H9 (cell line): ENCODE measurements at regions not wholly inside any gene's neighbourhood (a gene's known extent, or its start where the extent isn't known, plus 50 kb on each side); places are given as distances from the start of the nearest gene placed in this dataset.

Source experiments
- DNase-seq: peaks from one replicate; pipeline ENCODE4 v3.0.0-alpha.2; 2017
- H2AFZ ChIP-seq: one replicate; pipeline ENCODE4 v1.6.1; 2013; ENCODE audit warnings: mild to moderate bottlenecking, low read length, control low read depth, moderate library complexity
- H2AK5ac ChIP-seq: 2 replicates; pipeline ENCODE4 v1.6.1; 2013; ENCODE audit warnings: low read length, control low read depth, mixed read lengths; ENCODE audit not compliant: insufficient read length
- H2BK120ac ChIP-seq: one replicate; pipeline ENCODE4 v1.6.1; 2013; ENCODE audit warnings: low read depth, mild to moderate bottlenecking, low read length, control low read depth, inconsistent platforms; ENCODE audit not compliant: poor library complexity, severe bottlenecking
- H2BK12ac ChIP-seq: 2 replicates; pipeline ENCODE4 v1.6.1; 2013; ENCODE audit warnings: low read length, control low read depth, mixed read lengths, low read depth; ENCODE audit not compliant: insufficient read length
- H2BK15ac ChIP-seq: 2 replicates; pipeline ENCODE4 v1.6.1; 2013; ENCODE audit warnings: low read depth, low read length, control low read depth
- H2BK20ac ChIP-seq: one replicate; pipeline ENCODE4 v1.6.1; 2013; ENCODE audit warnings: low read depth, mild to moderate bottlenecking, low read length, control low read depth, inconsistent platforms; ENCODE audit not compliant: poor library complexity, severe bottlenecking
- H2BK5ac ChIP-seq: 2 replicates; pipeline ENCODE4 v1.6.1; 2013; ENCODE audit warnings: low read length, control low read depth, mixed read lengths; ENCODE audit not compliant: insufficient read length
- H3K14ac ChIP-seq: 2 replicates; pipeline ENCODE4 v1.6.1; 2013; ENCODE audit warnings: low read length, control low read depth; ENCODE audit not compliant: insufficient read depth
- H3K18ac ChIP-seq: 2 replicates; pipeline ENCODE4 v1.6.1; 2013; ENCODE audit warnings: low read depth, mild to moderate bottlenecking, mixed read lengths, low read length, control low read depth; ENCODE audit not compliant: insufficient read length
- H3K23ac ChIP-seq: 2 replicates; pipeline ENCODE4 v1.6.1; 2013; ENCODE audit warnings: low read length, control low read depth, mixed read lengths, low read depth; ENCODE audit not compliant: insufficient read length
- H3K23me2 ChIP-seq: 2 replicates; pipeline ENCODE4 v1.6.1; 2013; ENCODE audit warnings: low read depth, mild to moderate bottlenecking, mixed read lengths, low read length, control low read depth; ENCODE audit not compliant: insufficient read length, poor library complexity, severe bottlenecking
- H3K27ac ChIP-seq: 2 replicates; pipeline ENCODE4 v1.5.1; 2013; ENCODE audit warnings: low read length, control low read depth, mixed read lengths, low read depth; ENCODE audit not compliant: insufficient read length
- H3K27me3 ChIP-seq: 2 replicates; pipeline ENCODE4 v1.6.1; 2013; ENCODE audit warnings: low read length, control low read depth, inconsistent platforms; ENCODE audit not compliant: insufficient read depth
- H3K4ac ChIP-seq: 2 replicates; pipeline ENCODE4 v1.6.1; 2013; ENCODE audit warnings: low read depth, mild to moderate bottlenecking, control low read depth, inconsistent platforms, low read length, moderate library complexity
- H3K4me1 ChIP-seq: 2 replicates; pipeline ENCODE4 v1.6.1; 2013; ENCODE audit warnings: low read length, control low read depth, inconsistent platforms; ENCODE audit not compliant: insufficient read depth
- H3K4me2 ChIP-seq: 2 replicates; pipeline ENCODE4 v1.6.1; 2013; ENCODE audit warnings: low read length, control low read depth, mixed read lengths; ENCODE audit not compliant: insufficient read length, insufficient read depth
- H3K56ac ChIP-seq: 2 replicates; pipeline ENCODE4 v1.6.1; 2013; ENCODE audit warnings: low read depth, mild to moderate bottlenecking, mixed read lengths, low read length, control low read depth; ENCODE audit not compliant: insufficient read length
- H3K79me1 ChIP-seq: 2 replicates; pipeline ENCODE4 v1.6.1; 2013; ENCODE audit warnings: low read depth, mild to moderate bottlenecking, moderate library complexity, low read length, control low read depth, inconsistent platforms; ENCODE audit not compliant: insufficient read depth, poor library complexity, severe bottlenecking
- H3K79me2 ChIP-seq: 2 replicates; pipeline ENCODE4 v1.6.1; 2013; ENCODE audit warnings: low read length, control low read depth, inconsistent platforms; ENCODE audit not compliant: insufficient read depth
- H3K9ac ChIP-seq: 2 replicates; pipeline ENCODE4 v1.6.1; 2013; ENCODE audit warnings: low read length, control low read depth, mixed read lengths; ENCODE audit not compliant: insufficient read length; ENCODE audit errors: extremely low read depth
- H3K9me3 ChIP-seq: one replicate; pipeline ENCODE4 v1.6.1; 2013; ENCODE audit warnings: low read depth, low read length, inconsistent platforms; ENCODE audit not compliant: control insufficient read depth
- H3T11ph ChIP-seq: one replicate; pipeline ENCODE4 v1.6.1; 2013; ENCODE audit warnings: mild to moderate bottlenecking, low read length, control low read depth, inconsistent platforms
- H4K20me1 ChIP-seq: one replicate; pipeline ENCODE4 v1.6.1; 2013; ENCODE audit not compliant: control insufficient read depth, insufficient read length, insufficient read depth
- H4K5ac ChIP-seq: 2 replicates; pipeline ENCODE4 v1.6.1; 2013; ENCODE audit warnings: low read depth, mild to moderate bottlenecking, mixed read lengths, low read length, control low read depth; ENCODE audit not compliant: insufficient read length
- H4K8ac ChIP-seq: replicated peaks from 2 replicates; pipeline ENCODE4 v1.6.1; 2013; ENCODE audit warnings: low read length, control low read depth, mixed read lengths, low read depth; ENCODE audit not compliant: insufficient read length
- H4K91ac ChIP-seq: 2 replicates; pipeline ENCODE4 v1.6.1; 2013; ENCODE audit warnings: low read depth, mild to moderate bottlenecking, moderate library complexity, mixed read lengths, low read length, control low read depth; ENCODE audit not compliant: insufficient read length
- H3K27ac Mint-ChIP-seq, 3 experiments: 2 replicates in 2 of 3; 3 replicates in 1 of 3; pipeline ENCODE4 v1.8.0; 2020 to 2021; ENCODE audit warnings: mixed read lengths in 3 of 3, mild to moderate bottlenecking in 1 of 3, moderate library complexity in 1 of 3
- H3K27me3 Mint-ChIP-seq: 2 replicates; pipeline ENCODE4 v1.8.0; 2021; ENCODE audit warnings: low read depth, mild to moderate bottlenecking, moderate library complexity, mixed read lengths
- H3K36me3 Mint-ChIP-seq, 3 experiments: 2 replicates in 2 of 3; 3 replicates in 1 of 3; pipeline ENCODE4 v1.8.0; 2020 to 2021; ENCODE audit warnings: low read depth in 3 of 3, mixed read lengths in 3 of 3; ENCODE audit not compliant: insufficient read depth in 1 of 3
- H3K4me1 Mint-ChIP-seq, 2 experiments: 2 replicates each; pipeline ENCODE4 v1.8.0; 2020; ENCODE audit warnings: mixed read lengths in 2 of 2
- H3K4me3 Mint-ChIP-seq, 2 experiments: 2 replicates in 1 of 2; 3 replicates in 1 of 2; pipeline ENCODE4 v1.8.0; 2020 to 2021; ENCODE audit warnings: mild to moderate bottlenecking in 2 of 2, mixed read lengths in 2 of 2, moderate library complexity in 1 of 2
- H3K9me3 Mint-ChIP-seq, 2 experiments: 2 replicates in 1 of 2; 3 replicates in 1 of 2; pipeline ENCODE4 v1.8.0; 2020; ENCODE audit warnings: mild to moderate bottlenecking in 2 of 2, mixed read lengths in 2 of 2, moderate library complexity in 1 of 2
- WGBS: extraction: QIAGEN DNeasy Blood & Tissue Kit; methylation state at CpG from one replicate; pipeline ENCODE4 v1.1.7; 2013; ENCODE audit warnings: missing lambda C conversion rate, low lambda C conversion rate, mixed read lengths; ENCODE audit not compliant: insufficient read length; ENCODE audit errors: extremely low coverage; 5-methylcytosine and 5-hydroxymethylcytosine counted together
- TF ChIP-seq, protein P1 (sequence below): fragments of 200-600 bp; sonication (generic); conservative IDR thresholded peaks from 3 replicates; pipeline ENCODE4 v1.8.0; 2021; ENCODE audit warnings: antibody characterized with exemption, mild to moderate bottlenecking

GRCh38 chr14:51353901-51354300, 113.9 kb downstream of the TMX1 start:
- Mint-ChIP-seq H3K9me3 (no peaks in the 10 kb centered on the region), H3K4me1 (peaks cover 14 to 30% of the 10 kb centered on the region in 2 experiments)
- no peak overlapping the region for H3K23ac ChIP-seq

More at GRCh38 chr14:51353901-51354300, 113.9 kb downstream of the TMX1 start:
- no peak for DNase-seq
- no peaks in the 10 kb centered on the region; the same call in 1 of the 2 replicates for H3K27me3 Mint-ChIP-seq
- H2BK5ac ChIP-seq = no peak overlapping the region
- H3K79me2 ChIP-seq = no peaks in the 10 kb centered on the region
- H3K36me3 Mint-ChIP-seq = no peaks in the 10 kb centered on the region
- H3K4me3 Mint-ChIP-seq = no peak overlapping the region
- no peak overlapping the region for H2AFZ ChIP-seq
- no peak overlapping the region for H4K91ac ChIP-seq
- H2AK5ac ChIP-seq = no peak overlapping the region
- no peak overlapping the region for H4K8ac ChIP-seq
- no peak overlapping the region for H3K4ac ChIP-seq
- no peak overlapping the region for H3K4me2 ChIP-seq
- no peak overlapping the region for H4K5ac ChIP-seq
- no CpG with 5 or more reads among the region's 1 CpG for WGBS
- H3K9me3 ChIP-seq = no peaks in the 10 kb centered on the region
- TF ChIP-seq, protein P1, sequence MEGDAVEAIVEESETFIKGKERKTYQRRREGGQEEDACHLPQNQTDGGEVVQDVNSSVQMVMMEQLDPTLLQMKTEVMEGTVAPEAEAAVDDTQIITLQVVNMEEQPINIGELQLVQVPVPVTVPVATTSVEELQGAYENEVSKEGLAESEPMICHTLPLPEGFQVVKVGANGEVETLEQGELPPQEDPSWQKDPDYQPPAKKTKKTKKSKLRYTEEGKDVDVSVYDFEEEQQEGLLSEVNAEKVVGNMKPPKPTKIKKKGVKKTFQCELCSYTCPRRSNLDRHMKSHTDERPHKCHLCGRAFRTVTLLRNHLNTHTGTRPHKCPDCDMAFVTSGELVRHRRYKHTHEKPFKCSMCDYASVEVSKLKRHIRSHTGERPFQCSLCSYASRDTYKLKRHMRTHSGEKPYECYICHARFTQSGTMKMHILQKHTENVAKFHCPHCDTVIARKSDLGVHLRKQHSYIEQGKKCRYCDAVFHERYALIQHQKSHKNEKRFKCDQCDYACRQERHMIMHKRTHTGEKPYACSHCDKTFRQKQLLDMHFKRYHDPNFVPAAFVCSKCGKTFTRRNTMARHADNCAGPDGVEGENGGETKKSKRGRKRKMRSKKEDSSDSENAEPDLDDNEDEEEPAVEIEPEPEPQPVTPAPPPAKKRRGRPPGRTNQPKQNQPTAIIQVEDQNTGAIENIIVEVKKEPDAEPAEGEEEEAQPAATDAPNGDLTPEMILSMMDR = no peak
- no peak overlapping the region for H3K18ac ChIP-seq
- no peak overlapping the region for H3K9ac ChIP-seq
- no peak overlapping the region for H3K56ac ChIP-seq
- H3K14ac ChIP-seq = no peak overlapping the region
- no peaks in the 10 kb centered on the region for H3K27me3 ChIP-seq
- H3K23me2 ChIP-seq = no peaks in the 10 kb centered on the region
- no peak overlapping the region for H2BK20ac ChIP-seq
- H2BK120ac ChIP-seq = no peak overlapping the region
- no peak overlapping the region for H2BK15ac ChIP-seq
- no peak overlapping the region for H3T11ph ChIP-seq
- no peak overlapping the region for H2BK12ac ChIP-seq
- no peak overlapping the region for H3K27ac ChIP-seq
- H3K27ac Mint-ChIP-seq = peak overlapping the region in 1 of 3 experiments; percentile 20; a peak in 1 of 7 replicates
- H3K79me1 ChIP-seq = no peaks in the 10 kb centered on the region
- H3K4me1 ChIP-seq = no peaks in the 10 kb centered on the region
- H4K20me1 ChIP-seq = no peaks in the 10 kb centered on the region
